ENCODE measurements at regions not wholly inside any gene's neighbourhood (a gene's known extent, or its start where the extent isn't known, plus 50 kb on each side); places are given as distances from the start of the nearest gene placed in this dataset.

- no peak overlapping the region for H3K4me3 ChIP-seq (ENCODE audit: low read depth, low read length)
- no peak for TF ChIP-seq CTCF (IDR thresholded peaks at IDR 0.05; ENCODE audit: low read depth, low read length)
Measured at GRCh38 chr14:85198001-85198400, 331.9 kb upstream of the FLRT2 start.

- H3K4me3 ChIP-seq (ENCODE audit: low read depth, low read length) = no peak overlapping the region
- TF ChIP-seq CTCF (IDR thresholded peaks at IDR 0.05; ENCODE audit: low read depth, low read length) = no peak
Measured at GRCh38 chr14:85205875-85206274, 324.1 kb upstream of the FLRT2 start.

- no peak for TF ChIP-seq CTCF (IDR thresholded peaks at IDR 0.05; ENCODE audit: low read depth, low read length)
- H3K4me3 ChIP-seq (ENCODE audit: low read depth, low read length) = no peak overlapping the region
Measured at GRCh38 chr14:85214471-85214870, 315.5 kb upstream of the FLRT2 start.

GRCh38 chr14:85217412-85217811 is 312.5 kb upstream of the FLRT2 start:
- H3K4me3 ChIP-seq (ENCODE audit: low read depth, low read length) = no peak overlapping the region
- no peak for TF ChIP-seq CTCF (IDR thresholded peaks at IDR 0.05; ENCODE audit: low read depth, low read length)

GRCh38 chr14:85218982-85219381 is 311.0 kb upstream of the FLRT2 start:
- no peak for TF ChIP-seq CTCF (IDR thresholded peaks at IDR 0.05; ENCODE audit: low read depth, low read length)
- H3K4me3 ChIP-seq (ENCODE audit: low read depth, low read length) = no peak overlapping the region

- TF ChIP-seq CTCF (IDR thresholded peaks at IDR 0.05; ENCODE audit: low read depth, low read length) = no peak
- H3K4me3 ChIP-seq (ENCODE audit: low read depth, low read length) = no peak overlapping the region
Measured at GRCh38 chr14:85221832-85222231, 308.1 kb upstream of the FLRT2 start.

- H3K4me3 ChIP-seq (ENCODE audit: low read depth, low read length) = no peak overlapping the region
- TF ChIP-seq CTCF (IDR thresholded peaks at IDR 0.05; ENCODE audit: low read depth, low read length) = no peak
Measured at GRCh38 chr14:85222341-85222740, 307.6 kb upstream of the FLRT2 start.

All from WI38 (cell line).